Bone marrow (tissue), 2 donors: ENCODE measurements at regions not wholly inside any gene's neighbourhood (a gene's known extent, or its start where the extent isn't known, plus 50 kb on each side); places are given as distances from the start of the nearest gene placed in this dataset.
"Not testable (repeated sequence)": the region's sequence is repeated elsewhere in the genome, so short reads cannot be mapped to it uniquely, and the experiment has no call there.

Experiments
- DNase-seq, 2 donors: peaks; one replicate each; lab custom pipeline; 2025; lab: John Stamatoyannopoulos, UW

- no peak for DNase-seq
Observed at GRCh38 chr13:87538366-87539052, 132.7 kb upstream of the SLITRK5 start.

DNA sequence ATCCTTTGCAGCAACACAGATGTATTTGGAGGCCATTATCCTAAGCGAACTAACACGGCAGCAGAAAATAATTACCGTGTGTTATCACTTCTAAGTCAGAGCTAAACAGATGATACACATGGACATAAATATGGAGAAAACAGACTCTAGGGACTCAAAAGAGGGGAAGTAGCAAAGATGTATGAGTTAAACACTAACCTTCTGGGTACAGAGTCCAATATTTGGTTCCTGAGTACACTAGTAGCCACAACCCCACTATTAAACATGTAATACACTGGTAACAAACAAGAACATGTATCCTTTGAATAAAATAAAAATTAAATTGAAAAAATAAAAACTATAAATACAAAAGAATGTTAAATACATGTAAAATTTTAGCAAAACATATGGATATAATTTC, 118.0 kb upstream of the SLITRK5 start:
- no peak for DNase-seq

GRCh38 chr13:87554045-87554444, 117.1 kb upstream of the SLITRK5 start:
- no peak for DNase-seq

DNA sequence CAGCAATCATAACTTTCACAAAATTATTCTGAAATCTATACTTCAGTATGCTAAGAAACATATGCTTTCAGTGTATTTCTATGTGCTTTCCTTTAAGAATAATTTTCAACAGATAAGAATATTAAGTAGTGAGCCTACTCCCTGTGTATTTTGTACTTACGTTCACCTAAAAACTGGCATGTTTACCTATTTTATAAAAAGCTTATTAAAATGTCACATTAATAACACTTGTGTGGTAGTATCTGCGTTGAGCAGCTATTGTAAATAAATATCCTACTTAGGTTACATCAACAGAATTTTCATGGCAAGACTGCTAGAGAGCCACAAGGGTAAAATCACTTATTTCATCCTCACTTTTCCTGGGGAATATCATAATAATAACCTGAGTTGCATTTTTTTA, 113.4 kb upstream of the SLITRK5 start:
- DNase-seq, result no peak

DNA sequence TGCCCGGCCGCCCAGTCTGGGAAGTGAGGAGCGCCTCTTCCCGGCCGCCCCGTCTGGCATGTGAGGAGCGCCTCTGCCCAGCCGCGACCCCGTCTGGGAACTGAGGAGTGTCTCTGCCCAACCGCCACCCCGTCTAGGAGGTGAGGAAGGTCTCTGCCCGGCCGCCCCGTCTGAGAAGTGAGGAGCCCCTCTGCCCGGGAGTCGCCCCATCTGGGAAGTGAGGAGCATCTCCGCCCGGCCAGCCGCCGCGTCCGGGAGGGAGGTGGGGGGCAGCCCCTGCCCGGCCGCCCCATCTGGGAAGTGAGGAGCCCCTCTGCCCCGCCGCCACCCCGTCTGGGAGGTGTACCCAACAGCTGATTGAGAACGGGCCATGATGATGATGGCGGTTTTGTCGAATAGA, 109.6 kb upstream of the SLITRK5 start:
- not testable (repeated sequence) for DNase-seq

DNA sequence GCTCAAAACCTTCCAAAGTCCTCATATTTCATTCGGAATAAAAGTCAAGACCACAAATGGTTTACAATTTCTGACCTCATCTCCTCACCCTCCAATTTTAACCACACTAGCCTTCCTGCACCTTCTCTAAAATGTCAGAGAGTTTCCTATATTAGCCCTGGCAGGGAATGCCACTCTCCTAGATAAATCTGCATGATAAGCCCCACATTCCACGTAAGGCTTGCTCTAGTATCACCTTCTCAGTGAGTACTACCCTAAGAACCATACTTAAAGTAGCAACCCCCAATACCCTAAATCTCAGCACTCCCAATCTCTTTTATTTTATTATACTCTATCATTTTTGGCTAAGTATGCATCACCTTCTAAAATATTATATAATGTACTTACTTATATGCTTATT, 100.5 kb upstream of the SLITRK5 start:
- no peak for DNase-seq

DNA sequence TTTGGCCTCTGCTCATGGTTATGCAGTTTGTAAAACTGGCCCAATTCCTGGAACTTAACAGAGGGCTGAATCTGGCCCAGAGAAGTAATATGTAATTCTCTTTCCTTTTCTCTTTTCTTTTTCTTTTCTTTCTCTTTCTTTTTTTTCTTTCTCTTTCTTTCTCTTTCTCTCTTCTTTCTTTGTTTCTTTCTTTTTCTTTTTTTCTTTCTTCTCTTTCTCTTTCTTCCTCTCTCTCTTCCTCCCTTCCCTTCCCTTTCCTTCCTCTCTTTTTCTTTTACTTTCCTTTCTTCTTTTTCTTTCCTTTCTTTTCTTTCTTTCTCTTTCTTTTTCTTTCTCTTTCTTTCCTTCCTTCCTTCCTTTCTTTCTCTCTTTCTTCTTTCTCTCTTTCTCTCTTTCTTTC, 88.8 kb upstream of the SLITRK5 start:
- DNase-seq, result no peak

DNA sequence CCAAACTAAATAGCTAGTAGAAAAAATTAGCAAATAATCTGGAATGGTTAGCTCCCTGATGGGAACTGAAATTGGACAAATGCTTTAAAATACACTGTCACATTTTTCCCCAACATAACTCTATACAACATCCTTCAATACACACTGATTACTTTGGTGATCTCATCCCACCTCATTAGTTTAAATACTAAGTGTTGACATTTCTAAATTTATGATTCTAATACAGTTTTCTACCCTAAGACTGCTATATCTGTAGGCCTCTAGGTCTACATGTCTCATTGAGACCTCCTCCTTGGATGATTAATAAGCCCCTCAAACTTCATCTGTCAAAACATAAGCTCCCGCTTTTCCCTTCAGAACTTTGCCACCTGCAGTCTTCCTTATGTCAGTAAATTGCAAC, 80.7 kb upstream of the SLITRK5 start:
- no peak for DNase-seq

DNA sequence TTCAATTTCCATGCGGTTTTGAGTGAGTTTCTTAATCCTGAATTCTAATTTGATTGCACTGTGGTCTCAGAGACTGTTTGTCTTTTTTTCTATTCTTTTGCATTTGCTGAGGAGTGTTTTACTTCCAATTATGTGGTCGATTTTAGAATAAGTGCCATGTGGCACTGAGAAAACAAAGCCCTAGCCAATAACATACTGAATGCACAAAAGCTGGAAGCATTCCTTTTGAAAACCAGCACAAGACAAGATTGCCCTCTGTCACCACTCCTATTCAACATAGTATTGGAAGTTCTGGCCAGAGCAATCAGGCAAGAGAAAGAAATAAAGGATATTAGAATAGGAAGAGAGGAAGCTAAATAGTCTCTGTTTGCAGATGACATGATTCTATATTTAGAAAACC, 66.7 kb upstream of the SLITRK5 start:
- DNase-seq, result not testable (repeated sequence)

- DNase-seq, result no peak
Observed at GRCh38 chr13:87607266-87607665, 63.9 kb upstream of the SLITRK5 start.

- DNase-seq, result no peak
Observed at GRCh38 chr13:87614276-87614675, 56.9 kb upstream of the SLITRK5 start.
